Nephron progenitor cell (in vitro differentiated cells): ENCODE measurements at regions not wholly inside any gene's neighbourhood (a gene's known extent, or its start where the extent isn't known, plus 50 kb on each side); places are given as distances from the start of the nearest gene placed in this dataset.

Source experiments
- DNase-seq: peaks from one replicate; pipeline ENCODE4 v3.0.0; 2021
- H3K27ac Mint-ChIP-seq: 2 replicates; pipeline ENCODE4 v1.8.0; 2021; ENCODE audit warnings: mild to moderate bottlenecking, moderate library complexity, mixed read lengths
- H3K27me3 Mint-ChIP-seq: 2 replicates; pipeline ENCODE4 v1.8.0; 2021; ENCODE audit warnings: mild to moderate bottlenecking, low read depth, mixed read lengths; ENCODE audit not compliant: poor library complexity
- H3K36me3 Mint-ChIP-seq: 2 replicates; pipeline ENCODE4 v1.8.0; 2021; ENCODE audit warnings: low read depth, mixed read lengths
- H3K4me1 Mint-ChIP-seq: 2 replicates; pipeline ENCODE4 v1.8.0; 2021; ENCODE audit warnings: mixed read lengths
- H3K4me3 Mint-ChIP-seq: 2 replicates; pipeline ENCODE4 v1.8.0; 2021; ENCODE audit warnings: mild to moderate bottlenecking, moderate library complexity, mixed read lengths
- H3K9me3 Mint-ChIP-seq: 2 replicates; pipeline ENCODE4 v1.8.0; 2021; ENCODE audit warnings: mild to moderate bottlenecking, moderate library complexity, mixed read lengths
- CTCF ChIP-seq: fragments of 200-600 bp; sonication (generic); IDR thresholded peaks from 2 replicates; pipeline ENCODE4 v1.5.0; 2021; ENCODE audit warnings: antibody characterized with exemption

GRCh38 chr10:123408660-123409059, 254.5 kb downstream of the BUB3 start:
- no peak for DNase-seq
- Mint-ChIP-seq H3K4me1 (no peaks in the 10 kb centered on the region), H3K9me3 (peaks cover 29% of the 10 kb centered on the region), H3K36me3 (peaks cover 10% of the 10 kb centered on the region), H3K27me3 (peaks cover 24% of the 10 kb centered on the region), H3K27ac (no peak overlapping the region), H3K4me3 (no peak overlapping the region)
- no peak for TF ChIP-seq CTCF

GRCh38 chr10:123409426-123409825, 255.2 kb downstream of the BUB3 start:
- Mint-ChIP-seq H3K27ac (no peak overlapping the region), H3K36me3 (peaks cover 5% of the 10 kb centered on the region), H3K27me3 (peaks cover 24% of the 10 kb centered on the region), H3K4me1 (no peaks in the 10 kb centered on the region), H3K4me3 (no peak overlapping the region), H3K9me3 (peaks cover 21% of the 10 kb centered on the region)
- no peak for DNase-seq
- TF ChIP-seq CTCF: no peak

GRCh38 chr10:123409884-123410283, 255.7 kb downstream of the BUB3 start:
- H3K27me3 Mint-ChIP-seq: peaks cover 24% of the 10 kb centered on the region

GRCh38 chr10:123413353-123413752, 252.8 kb upstream of the GPR26 start:
- Mint-ChIP-seq H3K4me1 (peaks cover 5% of the 10 kb centered on the region), H3K36me3 (no peaks in the 10 kb centered on the region), H3K4me3 (no peak overlapping the region), H3K9me3 (no peaks in the 10 kb centered on the region), H3K27ac (no peak overlapping the region), H3K27me3 (peaks cover 22% of the 10 kb centered on the region)
- DNase-seq: no peak
- no peak for TF ChIP-seq CTCF

More at GRCh38 chr10:123409884-123410283, 255.7 kb downstream of the BUB3 start:
- Mint-ChIP-seq H3K9me3 (peaks cover 17% of the 10 kb centered on the region), H3K4me3 (no peak overlapping the region), H3K36me3 (peaks cover under 1% of the 10 kb centered on the region), H3K4me1 (no peaks in the 10 kb centered on the region), H3K27ac (no peak overlapping the region)
- TF ChIP-seq CTCF: no peak
- DNase-seq: no peak

GRCh38 chr10:123415523-123415922, 250.6 kb upstream of the GPR26 start:
- Mint-ChIP-seq H3K36me3 (no peaks in the 10 kb centered on the region), H3K9me3 (no peaks in the 10 kb centered on the region), H3K4me3 (no peak overlapping the region), H3K4me1 (peaks cover 5% of the 10 kb centered on the region), H3K27me3 (peaks cover 14% of the 10 kb centered on the region), H3K27ac (no peak overlapping the region)
- no peak for TF ChIP-seq CTCF
- DNase-seq: no peak

GRCh38 chr10:123417414-123417813, 248.7 kb upstream of the GPR26 start:
- no peak for DNase-seq
- Mint-ChIP-seq H3K9me3 (no peaks in the 10 kb centered on the region), H3K4me1 (peaks cover 5% of the 10 kb centered on the region), H3K4me3 (no peak overlapping the region), H3K27ac (no peak overlapping the region), H3K36me3 (no peaks in the 10 kb centered on the region), H3K27me3 (peaks cover 14% of the 10 kb centered on the region)
- no peak for TF ChIP-seq CTCF
